ENCODE measurements at regions not wholly inside any gene's neighbourhood (a gene's known extent, or its start where the extent isn't known, plus 50 kb on each side); places are given as distances from the start of the nearest gene placed in this dataset.

GRCh38 chr11:43034341-43034740 lies 277.5 kb upstream of the API5 start:
- H3K36me3 ChIP-seq (replicated peaks in 1 of 2; ENCODE audit: control insufficient read depth in 1 of 2, insufficient read depth in 2 of 2, low read length in 2 of 2), result no peaks in the 10 kb centered on the region
- no peaks in the 10 kb centered on the region for H3K9me3 ChIP-seq (ENCODE audit: low read length)
- WGBS (ENCODE audit: low lambda C conversion rate), result 0% methylated on average over 3 of the region's 3 CpGs
- H3K4me2 ChIP-seq (ENCODE audit: low read depth, low read length), result no peak overlapping the region
- in situ Hi-C loops (cut with HindIII; ENCODE audit: extremely low pct_ligation_motif_present, low pct_unique_long_range_greater_than_20kb) (loop anchor here (25.0 kb wide), 1 partner anchor 272 kb away; no protein-coding TSS in a partner anchor), intact Hi-C loops (cut with micrococcal nuclease; ENCODE audit: unreplicated experiment) (no loop called here)
- no peaks in the 10 kb centered on the region for H4K20me1 ChIP-seq (ENCODE audit: insufficient read depth, low read length)
- no peak overlapping the region for H3K27ac ChIP-seq (ENCODE audit: extremely low read length, insufficient read depth, low read length)
- ATAC-seq (no peak), DNase-seq (ENCODE audit: low spot score) (no peak), FAIRE-seq (no peak)
- H3K9ac ChIP-seq (ENCODE audit: insufficient read depth, low read depth, low read length), result no peak overlapping the region
- BruUV-seq (replicated peaks), result no TSS peak
- H2AFZ ChIP-seq (ENCODE audit: low read length), result no peak overlapping the region
- H3K79me2 ChIP-seq (ENCODE audit: insufficient read depth, low read length), result no peaks in the 10 kb centered on the region
- ChIA-PET CTCF (ENCODE audit: low intra/inter-chr PET ratio, low total read pairs) (no interaction called here), POLR2A (no interaction called here)
- H3K4me1 ChIP-seq (ENCODE audit: insufficient read depth, low read length), result no peaks in the 10 kb centered on the region
- TF ChIP-seq MNT (IDR thresholded peaks at IDR 0.05) (peak; percentile 95), GZF1 (CRISPR knock-in tag; IDR thresholded peaks at IDR 0.05) (no peak), ZNF20 (CRISPR knock-in tag; IDR thresholded peaks at IDR 0.05) (no peak), MBNL3 (CRISPR knock-in tag; conservative IDR thresholded peaks at IDR 0.05) (no peak)
- H3K4me3 ChIP-seq (replicated peaks in 1 of 3; ENCODE audit: insufficient read depth in 1 of 3, low read depth in 2 of 3, low read length in 3 of 3), result no peak overlapping the region
- H3K27me3 ChIP-seq (ENCODE audit: control insufficient read depth in 1 of 2, insufficient read depth in 2 of 2, low read length in 2 of 2), result no peaks in the 10 kb centered on the region

- ATAC-seq, result no peak
- no peak overlapping the region for H3K9ac ChIP-seq (ENCODE audit: insufficient read depth, low read depth, low read length)
- WGBS (ENCODE audit: low lambda C conversion rate), result 0% methylated on average over 3 of the region's 3 CpGs
- no peaks in the 10 kb centered on the region for H3K4me1 ChIP-seq (ENCODE audit: insufficient read depth, low read length)
- POLR2A ChIA-PET, result no interaction called here
- no peaks in the 10 kb centered on the region for H3K27me3 ChIP-seq (ENCODE audit: control insufficient read depth in 1 of 2, insufficient read depth in 2 of 2, low read length in 2 of 2)
- no peaks in the 10 kb centered on the region for H3K36me3 ChIP-seq (replicated peaks in 1 of 2; ENCODE audit: control insufficient read depth in 1 of 2, insufficient read depth in 2 of 2, low read length in 2 of 2)
- no peak overlapping the region for H3K27ac ChIP-seq (ENCODE audit: extremely low read length, insufficient read depth, low read length)
- H4K20me1 ChIP-seq (ENCODE audit: insufficient read depth, low read length), result no peaks in the 10 kb centered on the region
- no peaks in the 10 kb centered on the region for H3K79me2 ChIP-seq (ENCODE audit: insufficient read depth, low read length)
- no peak for DNase-seq (ENCODE audit: low spot score)
- CTCF ChIA-PET (ENCODE audit: low intra/inter-chr PET ratio, low total read pairs), result no interaction called here
- no peak overlapping the region for H2AFZ ChIP-seq (ENCODE audit: low read length)
- no peaks in the 10 kb centered on the region for H3K9me3 ChIP-seq (ENCODE audit: low read length)
- no peak overlapping the region for H3K4me2 ChIP-seq (ENCODE audit: low read depth, low read length)
- no peak for TF ChIP-seq FIP1L1 (IDR thresholded peaks at IDR 0.05; ENCODE audit: borderline replicate concordance, insufficient read depth, low read depth, low read length)
- TF ChIP-seq EHMT2 (IDR thresholded peaks at IDR 0.05; ENCODE audit: borderline replicate concordance, low read depth, low read length), result no peak
- TF ChIP-seq GFI1 (CRISPR knock-in tag; IDR thresholded peaks at IDR 0.05; ENCODE audit: borderline replicate concordance), result no peak
- no TSS peak for BruUV-seq (replicated peaks)
- no peak for FAIRE-seq
- intact Hi-C loops (cut with micrococcal nuclease; ENCODE audit: unreplicated experiment), result no loop called here
- in situ Hi-C loops (cut with HindIII; ENCODE audit: extremely low pct_ligation_motif_present, low pct_unique_long_range_greater_than_20kb), result loop anchor here (25.0 kb wide), 1 partner anchor 273 kb away; no protein-coding TSS in a partner anchor
- H3K4me3 ChIP-seq (replicated peaks in 1 of 3; ENCODE audit: insufficient read depth in 1 of 3, low read depth in 2 of 3, low read length in 3 of 3), result no peak overlapping the region
These were observed 276.7 kb upstream of the API5 start for GRCh38 chr11:43035086-43035485.
